HepG2 (cell line): ENCODE measurements at regions not wholly inside any gene's neighbourhood (a gene's known extent, or its start where the extent isn't known, plus 50 kb on each side); places are given as distances from the start of the nearest gene placed in this dataset.

ENCODE experiments used
- ATAC-seq: fragments of 200-7000 bp; cut with Tn5 transposase; 3 replicates; pipeline ENCODE4 v1.9.1; 2020; ENCODE audit warnings: mild to moderate bottlenecking, moderate library complexity
- BruUV-seq: library from RNA; stranded (reverse); fragments of 400-500 nt; replicated peaks from 2 replicates; lab custom pipeline; 2021; lab: Mats Ljungman, UMichigan
- CTCF ChIA-PET: fragments of 300-600 bp; formaldehyde crosslinking; extraction: SDS; loops from one replicate; lab custom pipeline; 2021; ENCODE audit warnings: low total read pairs, inconsistent platforms, low intra/inter-chr PET ratio; lab: Yijun Ruan, JAX
- POLR2A ChIA-PET: fragments of 350-600 bp; sonication (Branson Sonifier 250); formaldehyde crosslinking; loops from one replicate; lab custom pipeline; 2020; ENCODE audit warnings: antibody characterized with exemption, inconsistent platforms; lab: Yijun Ruan, JAX
- DNase-seq: peaks from one replicate; pipeline ENCODE4 v3.0.0-alpha.2; 2015; ENCODE audit warnings: low spot score
- FAIRE-seq: peaks from 3 replicates; lab custom pipeline; 2011; peaks lifted over from hg19 to GRCh38; lab: Jason Lieb, UNC
- H2AFZ ChIP-seq: one replicate; pipeline ENCODE4 v1.6.1; 2011; ENCODE audit warnings: low read length, inconsistent platforms
- H3K27ac ChIP-seq: fragments of 300-600 bp; 3 replicates; pipeline ENCODE4 v1.8.0; 2011; ENCODE audit warnings: mixed run types, mild to moderate bottlenecking, mixed read lengths, low read length, inconsistent platforms; ENCODE audit not compliant: insufficient read depth; ENCODE audit errors: extremely low read length
- H3K27me3 ChIP-seq, 2 experiments: fragments of 200-600 bp in 1 of 2; 2 replicates in 1 of 2; 3 replicates in 1 of 2; pipeline versions ENCODE4 v1.6.0 to v1.8.0; 2011; ENCODE audit warnings: low read length in 2 of 2, mild to moderate bottlenecking in 2 of 2, moderate library complexity in 2 of 2, inconsistent platforms in 1 of 2; ENCODE audit not compliant: insufficient read depth in 2 of 2, control insufficient read depth in 1 of 2
- H3K36me3 ChIP-seq, 2 experiments: fragments of 200-600 bp in 1 of 2; replicated peaks in 1 of 2; 2 replicates in 1 of 2; 3 replicates in 1 of 2; pipeline versions ENCODE4 v1.5.1 to v1.8.0; 2011; ENCODE audit warnings: low read length in 2 of 2, inconsistent platforms in 1 of 2; ENCODE audit not compliant: insufficient read depth in 2 of 2, control insufficient read depth in 1 of 2
- H3K4me1 ChIP-seq: 2 replicates; pipeline ENCODE4 v1.5.1; 2012; ENCODE audit warnings: low read length, inconsistent platforms; ENCODE audit not compliant: insufficient read depth
- H3K4me2 ChIP-seq: 2 replicates; pipeline ENCODE4 v1.6.0; 2011; ENCODE audit warnings: low read depth, low read length, inconsistent platforms
- H3K4me3 ChIP-seq, 3 experiments: fragments of 200-600 bp in 1 of 3; sonication (generic), shearing (Covaris generic) in 1 of 3; replicated peaks in 1 of 3; 2 replicates each; pipeline ENCODE4 v1.5.1; 2011 to 2016; ENCODE audit warnings: low read length in 3 of 3, inconsistent platforms in 2 of 3, low read depth in 2 of 3, mild to moderate bottlenecking in 2 of 3, control low read depth in 1 of 3, mixed read lengths in 1 of 3; ENCODE audit not compliant: insufficient read depth in 1 of 3
- H3K79me2 ChIP-seq: one replicate; pipeline ENCODE4 v1.6.1; 2011; ENCODE audit warnings: low read length, inconsistent platforms; ENCODE audit not compliant: insufficient read depth
- H3K9ac ChIP-seq: 2 replicates; pipeline ENCODE4 v1.6.0; 2011; ENCODE audit warnings: mild to moderate bottlenecking, low read depth, low read length, inconsistent platforms; ENCODE audit not compliant: insufficient read depth
- H3K9me3 ChIP-seq: 2 replicates; pipeline ENCODE4 v1.5.1; 2012; ENCODE audit warnings: mild to moderate bottlenecking, low read length
- H4K20me1 ChIP-seq: 2 replicates; pipeline ENCODE4 v1.6.0; 2011; ENCODE audit warnings: inconsistent platforms, mild to moderate bottlenecking, low read length, moderate library complexity; ENCODE audit not compliant: insufficient read depth
- CREM ChIP-seq, 2 experiments: sonication (generic) in 1 of 2; formaldehyde crosslinking in 1 of 2; IDR thresholded peaks; 2 replicates each; pipeline versions ENCODE4 v1.4.0 to v1.6.1; 2016 to 2020; ENCODE audit warnings: antibody characterized with exemption in 1 of 2, mild to moderate bottlenecking in 1 of 2, missing genetic modification reagents in 1 of 2
- ETV6 ChIP-seq: sonication (generic); formaldehyde crosslinking; conservative IDR thresholded peaks from 2 replicates; pipeline ENCODE4 v1.4.0; 2020; ENCODE audit warnings: missing genetic modification reagents
- GPN1 ChIP-seq: sonication (generic); formaldehyde crosslinking; IDR thresholded peaks from 2 replicates; pipeline ENCODE4 v1.5.1; 2020; ENCODE audit warnings: missing genetic modification reagents, borderline replicate concordance
- KAT2B ChIP-seq: fragments of 150-350 bp; IDR thresholded peaks from 2 replicates; pipeline ENCODE4 v1.6.1; 2014; ENCODE audit warnings: low read depth, low read length, borderline replicate concordance
- MIXL1 ChIP-seq: IDR thresholded peaks from 2 replicates; pipeline ENCODE4 v1.6.1; 2016
- NBN ChIP-seq: fragments of 450-650 bp; conservative IDR thresholded peaks from 2 replicates; pipeline ENCODE4 v1.6.1; 2017
- NFYB ChIP-seq: sonication (generic); formaldehyde crosslinking; IDR thresholded peaks from 2 replicates; pipeline ENCODE4 v1.4.0; 2020; ENCODE audit warnings: missing genetic modification reagents
- TRIM24 ChIP-seq: sonication (generic); formaldehyde crosslinking; IDR thresholded peaks from 2 replicates; pipeline ENCODE4 v1.8.0; 2022; ENCODE audit warnings: mild to moderate bottlenecking, missing genetic modification reagents
- ZNF589 ChIP-seq: sonication (generic); formaldehyde crosslinking; conservative IDR thresholded peaks from 2 replicates; pipeline ENCODE4 v1.8.0; 2022; ENCODE audit warnings: mild to moderate bottlenecking, moderate library complexity, missing genetic modification reagents
- ZNF660 ChIP-seq: sonication (generic); formaldehyde crosslinking; IDR thresholded peaks from 2 replicates; pipeline ENCODE4 v1.5.1; 2020; ENCODE audit warnings: mild to moderate bottlenecking, low read depth, missing genetic modification reagents, borderline replicate concordance
- WGBS: methylation state at CpG from one replicate; pipeline ENCODE4 v1.1.6; 2017; ENCODE audit warnings: low lambda C conversion rate; 5-methylcytosine and 5-hydroxymethylcytosine counted together
- in situ Hi-C: cut with HindIII; loops from 2 replicates; pipeline ENCODE4 v1.10.0; 2017; ENCODE audit warnings: low pct_unique_long_range_greater_than_20kb; ENCODE audit not compliant: extremely low pct_ligation_motif_present
- intact Hi-C: fragments of 100-400 bp; cut with micrococcal nuclease; formaldehyde crosslinking; loops from one replicate; pipeline ENCODE4 v1.10.0; 2022; ENCODE audit not compliant: unreplicated experiment
- TF ChIP-seq, protein P1 (sequence below): IDR thresholded peaks from 2 replicates; pipeline ENCODE4 v1.6.1; 2016; ENCODE audit warnings: low read depth, control low read depth

DNA sequence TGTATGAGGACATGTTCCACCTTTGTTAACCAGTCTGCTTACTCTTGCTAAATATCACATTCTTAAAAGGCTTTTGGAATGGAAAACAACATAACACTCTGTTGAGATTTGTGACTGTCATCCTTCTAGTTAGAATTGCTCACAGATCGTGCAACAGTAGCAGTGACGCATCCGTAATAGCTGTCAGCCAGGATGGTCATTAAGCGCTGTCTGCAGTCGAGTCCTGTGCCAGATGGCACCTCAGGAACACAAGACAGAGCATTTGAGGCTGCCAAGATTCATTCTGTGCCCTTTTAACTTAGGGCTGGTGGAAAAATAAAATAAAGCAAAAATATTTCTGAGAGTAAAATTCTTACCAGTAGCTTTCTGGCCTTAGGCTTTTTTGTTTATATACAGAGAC lies 348.6 kb downstream of the ANKRD7 start:
- Histone ChIP-seq H3K4me3 (no peak overlapping the region), H2AFZ (no peak overlapping the region), H3K4me2 (no peak overlapping the region), H3K9me3 (no peaks in the 10 kb centered on the region; the same call in 1 of the 2 replicates), H3K27ac (no peak overlapping the region), H3K4me1 (no peaks in the 10 kb centered on the region), H4K20me1 (no peaks in the 10 kb centered on the region), H3K27me3 (no peaks in the 10 kb centered on the region), H3K36me3 (no peaks in the 10 kb centered on the region), H3K9ac (no peak overlapping the region), H3K79me2 (no peaks in the 10 kb centered on the region)
- 3% methylated on average over 5 of the region's 5 CpGs for WGBS
- in situ Hi-C loops, result no loop called here
- ATAC-seq, result no peak
- ChIA-PET CTCF (no interaction called here), POLR2A (no interaction called here)
- intact Hi-C loops, result no loop called here
- BruUV-seq, result no TSS peak
- TF ChIP-seq MIXL1 (no peak), ZNF589 (CRISPR knock-in tag) (no peak), ETV6 (no peak), TRIM24 (no peak), GPN1 (no peak), KAT2B (no peak), NBN (no peak), CREM (IDR thresholded peaks at IDR 0.05) (no peak), CREM (CRISPR knock-in tag; IDR thresholded peaks at IDR 0.05) (no peak), ZNF660 (CRISPR knock-in tag) (no peak), NFYB (CRISPR knock-in tag) (no peak)
- TF ChIP-seq, protein P1, sequence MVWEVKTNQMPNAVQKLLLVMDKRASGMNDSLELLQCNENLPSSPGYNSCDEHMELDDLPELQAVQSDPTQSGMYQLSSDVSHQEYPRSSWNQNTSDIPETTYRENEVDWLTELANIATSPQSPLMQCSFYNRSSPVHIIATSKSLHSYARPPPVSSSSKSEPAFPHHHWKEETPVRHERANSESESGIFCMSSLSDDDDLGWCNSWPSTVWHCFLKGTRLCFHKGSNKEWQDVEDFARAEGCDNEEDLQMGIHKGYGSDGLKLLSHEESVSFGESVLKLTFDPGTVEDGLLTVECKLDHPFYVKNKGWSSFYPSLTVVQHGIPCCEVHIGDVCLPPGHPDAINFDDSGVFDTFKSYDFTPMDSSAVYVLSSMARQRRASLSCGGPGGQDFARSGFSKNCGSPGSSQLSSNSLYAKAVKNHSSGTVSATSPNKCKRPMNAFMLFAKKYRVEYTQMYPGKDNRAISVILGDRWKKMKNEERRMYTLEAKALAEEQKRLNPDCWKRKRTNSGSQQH (CRISPR knock-in tag), result no peak
- no peak for FAIRE-seq
- DNase-seq, result no peak
